ENCODE measurements at regions not wholly inside any gene's neighbourhood (a gene's known extent, or its start where the extent isn't known, plus 50 kb on each side); places are given as distances from the start of the nearest gene placed in this dataset.
"Not testable (repeated sequence)": the region's sequence is repeated elsewhere in the genome, so short reads cannot be mapped to it uniquely, and the experiment has no call there.

- no peaks in the 10 kb centered on the region for H3K36me3 ChIP-seq (replicated peaks)
- H3K4me1 ChIP-seq = no peaks in the 10 kb centered on the region
- no peaks in the 10 kb centered on the region for H3K27me3 ChIP-seq (ENCODE audit: low read depth)
- no peak for DNase-seq (ENCODE audit: low spot score in 2 of 2)
- no peak overlapping the region for H3K4me3 ChIP-seq
- in situ Hi-C loops (cut with MboI; ENCODE audit: low sequenced_read_pairs) = no loop called here
- H3K9me3 ChIP-seq = no peaks in the 10 kb centered on the region
These were observed 197.2 kb downstream of the GRXCR1 start for GRCh38 chr4:43089730-43090129.

GRCh38 chr4:43103048-43103447, 210.5 kb downstream of the GRXCR1 start:
- Histone ChIP-seq H3K4me3 (no peak overlapping the region), H3K4me1 (no peaks in the 10 kb centered on the region), H3K9me3 (no peaks in the 10 kb centered on the region), H3K27me3 (ENCODE audit: low read depth) (no peaks in the 10 kb centered on the region), H3K36me3 (replicated peaks) (no peaks in the 10 kb centered on the region)
- no peak for DNase-seq (ENCODE audit: low spot score in 2 of 2)
- in situ Hi-C loops (cut with MboI; ENCODE audit: low sequenced_read_pairs) = no loop called here

GRCh38 chr4:43112139-43112538, 219.6 kb downstream of the GRXCR1 start:
- Histone ChIP-seq H3K4me3 (no peak overlapping the region), H3K9me3 (no peaks in the 10 kb centered on the region), H3K4me1 (no peaks in the 10 kb centered on the region), H3K36me3 (replicated peaks) (no peaks in the 10 kb centered on the region), H3K27me3 (ENCODE audit: low read depth) (no peaks in the 10 kb centered on the region)
- in situ Hi-C loops (cut with MboI; ENCODE audit: low sequenced_read_pairs) = no loop called here
- DNase-seq (ENCODE audit: low spot score in 2 of 2) = no peak

GRCh38 chr4:43113196-43113595, 220.7 kb downstream of the GRXCR1 start:
- Histone ChIP-seq H3K9me3 (no peaks in the 10 kb centered on the region), H3K36me3 (replicated peaks) (no peaks in the 10 kb centered on the region), H3K27me3 (ENCODE audit: low read depth) (no peaks in the 10 kb centered on the region), H3K4me3 (no peak overlapping the region), H3K4me1 (no peaks in the 10 kb centered on the region)
- in situ Hi-C loops (cut with MboI; ENCODE audit: low sequenced_read_pairs) = no loop called here
- DNase-seq (ENCODE audit: low spot score in 2 of 2) = no peak

- no peak overlapping the region for H3K4me3 ChIP-seq
- H3K9me3 ChIP-seq = no peaks in the 10 kb centered on the region
- DNase-seq (ENCODE audit: low spot score in 2 of 2) = no peak
- in situ Hi-C loops (cut with MboI; ENCODE audit: low sequenced_read_pairs) = no loop called here
- no peaks in the 10 kb centered on the region for H3K4me1 ChIP-seq
- no peaks in the 10 kb centered on the region for H3K27me3 ChIP-seq (ENCODE audit: low read depth)
- no peaks in the 10 kb centered on the region for H3K36me3 ChIP-seq (replicated peaks)
These were observed 234.1 kb downstream of the GRXCR1 start for GRCh38 chr4:43126595-43126994.

- no peaks in the 10 kb centered on the region for H3K36me3 ChIP-seq (replicated peaks)
- DNase-seq (ENCODE audit: low spot score in 2 of 2) = no peak
- H3K4me3 ChIP-seq = no peak overlapping the region
- no peaks in the 10 kb centered on the region for H3K4me1 ChIP-seq
- no peaks in the 10 kb centered on the region for H3K9me3 ChIP-seq
- H3K27me3 ChIP-seq (ENCODE audit: low read depth) = no peaks in the 10 kb centered on the region
- in situ Hi-C loops (cut with MboI; ENCODE audit: low sequenced_read_pairs) = no loop called here
These were observed 237.9 kb downstream of the GRXCR1 start for GRCh38 chr4:43130228-43131021.

GRCh38 chr4:43132010-43132582, 239.6 kb downstream of the GRXCR1 start:
- in situ Hi-C loops (cut with MboI; ENCODE audit: low sequenced_read_pairs) = no loop called here
- no peaks in the 10 kb centered on the region for H3K9me3 ChIP-seq
- no peaks in the 10 kb centered on the region for H3K36me3 ChIP-seq (replicated peaks)
- no peaks in the 10 kb centered on the region for H3K4me1 ChIP-seq
- H3K4me3 ChIP-seq = no peak overlapping the region
- no peaks in the 10 kb centered on the region for H3K27me3 ChIP-seq (ENCODE audit: low read depth)
- DNase-seq (ENCODE audit: low spot score in 2 of 2) = peak; percentile 61 to 82

GRCh38 chr4:43133566-43133965, 241.1 kb downstream of the GRXCR1 start:
- H3K27me3 ChIP-seq (ENCODE audit: low read depth) = no peaks in the 10 kb centered on the region
- H3K9me3 ChIP-seq = no peaks in the 10 kb centered on the region
- in situ Hi-C loops (cut with MboI; ENCODE audit: low sequenced_read_pairs) = no loop called here
- no peaks in the 10 kb centered on the region for H3K36me3 ChIP-seq (replicated peaks)
- no peak for DNase-seq (ENCODE audit: low spot score in 2 of 2)
- H3K4me3 ChIP-seq = no peak overlapping the region
- H3K4me1 ChIP-seq = no peaks in the 10 kb centered on the region

GRCh38 chr4:43136752-43137151, 244.2 kb downstream of the GRXCR1 start:
- H3K4me1 ChIP-seq = no peaks in the 10 kb centered on the region
- no peaks in the 10 kb centered on the region for H3K27me3 ChIP-seq (ENCODE audit: low read depth)
- in situ Hi-C loops (cut with MboI; ENCODE audit: low sequenced_read_pairs) = no loop called here
- no peak overlapping the region for H3K4me3 ChIP-seq
- no peak for DNase-seq (ENCODE audit: low spot score in 2 of 2)
- H3K36me3 ChIP-seq (replicated peaks) = no peaks in the 10 kb centered on the region
- no peaks in the 10 kb centered on the region for H3K9me3 ChIP-seq

- Histone ChIP-seq H3K36me3 (replicated peaks) (no peaks in the 10 kb centered on the region), H3K9me3 (no peaks in the 10 kb centered on the region), H3K27me3 (ENCODE audit: low read depth) (no peaks in the 10 kb centered on the region), H3K4me3 (no peak overlapping the region), H3K4me1 (no peaks in the 10 kb centered on the region)
- in situ Hi-C loops (cut with MboI; ENCODE audit: low sequenced_read_pairs) = no loop called here
- no peak for DNase-seq (ENCODE audit: low spot score in 2 of 2)
These were observed 253.7 kb downstream of the GRXCR1 start for GRCh38 chr4:43146198-43146597.

- in situ Hi-C loops (cut with MboI; ENCODE audit: low sequenced_read_pairs) = no loop called here
- DNase-seq (ENCODE audit: low spot score in 2 of 2) = no peak
- H3K9me3 ChIP-seq = no peaks in the 10 kb centered on the region
These were observed 256.0 kb downstream of the GRXCR1 start for GRCh38 chr4:43148481-43148880.

GRCh38 chr4:43163101-43163792, 270.7 kb downstream of the GRXCR1 start:
- DNase-seq (ENCODE audit: low spot score in 2 of 2) = no peak
- in situ Hi-C loops (cut with MboI; ENCODE audit: low sequenced_read_pairs) = no loop called here
- no peaks in the 10 kb centered on the region for H3K27me3 ChIP-seq (ENCODE audit: low read depth)

More at GRCh38 chr4:43148481-43148880, 256.0 kb downstream of the GRXCR1 start:
- Histone ChIP-seq H3K36me3 (replicated peaks) (no peaks in the 10 kb centered on the region), H3K27me3 (ENCODE audit: low read depth) (no peaks in the 10 kb centered on the region), H3K4me3 (no peak overlapping the region), H3K4me1 (no peaks in the 10 kb centered on the region)

GRCh38 chr4:43189741-43190140, 297.2 kb downstream of the GRXCR1 start:
- DNase-seq (ENCODE audit: low spot score in 2 of 2) = no peak
- no peak overlapping the region for H3K4me3 ChIP-seq
- no peaks in the 10 kb centered on the region for H3K4me1 ChIP-seq
- H3K36me3 ChIP-seq (replicated peaks) = no peaks in the 10 kb centered on the region
- in situ Hi-C loops (cut with MboI; ENCODE audit: low sequenced_read_pairs) = no loop called here
- H3K9me3 ChIP-seq = no peaks in the 10 kb centered on the region
- no peaks in the 10 kb centered on the region for H3K27me3 ChIP-seq (ENCODE audit: low read depth)

More at GRCh38 chr4:43163101-43163792, 270.7 kb downstream of the GRXCR1 start:
- no peaks in the 10 kb centered on the region for H3K4me1 ChIP-seq
- H3K9me3 ChIP-seq = no peaks in the 10 kb centered on the region
- H3K4me3 ChIP-seq = no peak overlapping the region
- H3K36me3 ChIP-seq (replicated peaks) = no peaks in the 10 kb centered on the region

GRCh38 chr4:43212576-43212975, 320.1 kb downstream of the GRXCR1 start:
- H3K4me3 ChIP-seq; H3K4me1 ChIP-seq; in situ Hi-C loops (cut with MboI; ENCODE audit: low sequenced_read_pairs); H3K9me3 ChIP-seq; H3K36me3 ChIP-seq (replicated peaks); DNase-seq (ENCODE audit: low spot score in 2 of 2); H3K27me3 ChIP-seq (ENCODE audit: low read depth): not testable (repeated sequence)

All from HAP-1 (cell line).